Common myeloid progenitor, CD34-positive (primary cell): ENCODE measurements at regions not wholly inside any gene's neighbourhood (a gene's known extent, or its start where the extent isn't known, plus 50 kb on each side); places are given as distances from the start of the nearest gene placed in this dataset.

Source experiments
- CTCF ChIA-PET: fragments of 350-600 bp; sonication (Branson Sonifier 250); formaldehyde crosslinking; loops from one replicate; lab custom pipeline; 2021; ENCODE audit warnings: antibody characterized with exemption; lab: Charles Lee
- POLR2A ChIA-PET: fragments of 350-600 bp; sonication (Branson Sonifier 250); formaldehyde crosslinking; loops from one replicate; lab custom pipeline; 2021; ENCODE audit warnings: antibody characterized with exemption; lab: Charles Lee
- DNase-seq, 3 donors: peaks; one replicate each; pipeline versions ENCODE4 v3.0.0 to v3.0.0-alpha.2; 2013
- H3K27ac ChIP-seq, 2 experiments: 1 replicate in 1 of 2; 2 replicates in 1 of 2; pipeline ENCODE4 v1.7.0; 2013; ENCODE audit warnings: inconsistent platforms in 2 of 2, low read length in 2 of 2, mild to moderate bottlenecking in 2 of 2, low read depth in 1 of 2, moderate library complexity in 1 of 2; ENCODE audit not compliant: severe bottlenecking in 2 of 2, insufficient read depth in 1 of 2, poor library complexity in 1 of 2
- H3K27me3 ChIP-seq, 5 experiments: replicated peaks in 2 of 5; 1 replicate in 3 of 5; 2 replicates in 2 of 5; pipeline versions ENCODE4 v1.6.1 to v1.7.0; 2013; ENCODE audit warnings: low read length in 4 of 5, mild to moderate bottlenecking in 2 of 5, moderate library complexity in 2 of 5, inconsistent platforms in 1 of 5; ENCODE audit not compliant: insufficient read depth in 5 of 5, control insufficient read depth in 4 of 5
- H3K36me3 ChIP-seq, 4 experiments: 1 replicate in 2 of 4; 2 replicates in 2 of 4; pipeline versions ENCODE4 v1.6.1 to v1.7.0; 2013; ENCODE audit warnings: low read length in 3 of 4, control low read depth in 1 of 4, mild to moderate bottlenecking in 1 of 4; ENCODE audit not compliant: control insufficient read depth in 4 of 4, insufficient read depth in 4 of 4
- H3K4me1 ChIP-seq, 4 experiments: 1 replicate in 3 of 4; 2 replicates in 1 of 4; pipeline versions ENCODE4 v1.6.1 to v1.7.1; 2013; ENCODE audit warnings: low read length in 3 of 4, mild to moderate bottlenecking in 3 of 4, control low read depth in 1 of 4, inconsistent platforms in 1 of 4, moderate library complexity in 1 of 4; ENCODE audit not compliant: control insufficient read depth in 4 of 4, insufficient read depth in 4 of 4; ENCODE audit errors: control extremely low read depth in 1 of 4
- H3K4me3 ChIP-seq, 7 experiments: 1 replicate in 4 of 7; 2 replicates in 3 of 7; pipeline versions ENCODE4 v1.5.1 to v1.7.0; 2013; ENCODE audit warnings: mild to moderate bottlenecking in 7 of 7, low read length in 6 of 7, moderate library complexity in 6 of 7, inconsistent platforms in 2 of 7, low read depth in 2 of 7, control low read depth in 1 of 7; ENCODE audit not compliant: insufficient read depth in 4 of 7, control insufficient read depth in 1 of 7; ENCODE audit errors: extremely low read depth in 1 of 7
- H3K9me3 ChIP-seq, 5 experiments: 1 replicate in 4 of 5; 2 replicates in 1 of 5; pipeline versions ENCODE4 v1.6.1 to v1.7.1; 2013; ENCODE audit warnings: low read length in 4 of 5, mild to moderate bottlenecking in 2 of 5, inconsistent platforms in 1 of 5, low read depth in 1 of 5, moderate library complexity in 1 of 5; ENCODE audit not compliant: control insufficient read depth in 4 of 5, insufficient read depth in 2 of 5; ENCODE audit errors: control extremely low read depth in 1 of 5
- WGBS: methylation state at CpG from one replicate; pipeline ENCODE4 v1.1.5; 2013; ENCODE audit not compliant: insufficient coverage; 5-methylcytosine and 5-hydroxymethylcytosine counted together

DNA sequence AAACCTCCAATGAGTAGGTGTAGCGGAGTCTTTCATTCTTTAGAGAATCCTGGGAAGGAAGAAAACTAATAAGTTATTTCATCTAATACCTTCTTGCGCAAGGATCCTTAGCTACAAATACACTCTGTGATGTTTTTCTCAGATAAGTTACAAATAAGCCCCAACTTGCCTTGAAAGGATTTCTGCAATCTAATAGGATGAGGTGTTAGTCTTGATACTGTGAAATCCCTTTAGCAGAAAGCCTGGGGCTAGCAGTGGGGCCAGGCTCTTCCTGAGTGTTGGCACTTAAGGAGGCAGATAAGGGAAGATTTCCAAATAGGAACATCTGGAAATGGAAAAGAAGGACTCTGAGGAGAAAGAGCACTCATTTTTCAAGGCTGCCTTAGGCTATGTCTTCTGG is 168.0 kb upstream of the DAB1 start:
- Histone ChIP-seq H3K4me3 (no peak overlapping the region), H3K36me3 (no peaks in the 10 kb centered on the region), H3K27me3 (no peaks in the 10 kb centered on the region), H3K4me1 (no peaks in the 10 kb centered on the region), H3K9me3 (no peaks in the 10 kb centered on the region), H3K27ac (no peak overlapping the region)
- CTCF ChIA-PET = no interaction called here
- 100% methylated on average over 1 of the region's 2 CpGs for WGBS
- no peak for DNase-seq
- POLR2A ChIA-PET = no interaction called here

- DNase-seq = no peak
- no peaks in the 10 kb centered on the region for H3K27me3 ChIP-seq
- no peak overlapping the region for H3K27ac ChIP-seq
- ChIA-PET POLR2A (no interaction called here), CTCF (no interaction called here)
- 98% methylated on average over 5 of the region's 5 CpGs for WGBS
- H3K36me3 ChIP-seq = no peaks in the 10 kb centered on the region
- H3K9me3 ChIP-seq = no peaks in the 10 kb centered on the region
- no peaks in the 10 kb centered on the region for H3K4me1 ChIP-seq
- no peak overlapping the region for H3K4me3 ChIP-seq
Observed at GRCh38 chr1:57590978-57591377, 167.1 kb upstream of the DAB1 start.

- DNase-seq = no peak
- H3K36me3 ChIP-seq = no peaks in the 10 kb centered on the region
- CTCF ChIA-PET = no interaction called here
- H3K27me3 ChIP-seq = no peaks in the 10 kb centered on the region
- no peak overlapping the region for H3K4me3 ChIP-seq
- POLR2A ChIA-PET = no interaction called here
- H3K4me1 ChIP-seq = no peaks in the 10 kb centered on the region
- peaks cover 0 to 3% (median 0%) of the 10 kb centered on the region in 5 experiments for H3K9me3 ChIP-seq
- H3K27ac ChIP-seq = no peak overlapping the region
Observed at GRCh38 chr1:57586842-57587241, 163.0 kb upstream of the DAB1 start.

DNA sequence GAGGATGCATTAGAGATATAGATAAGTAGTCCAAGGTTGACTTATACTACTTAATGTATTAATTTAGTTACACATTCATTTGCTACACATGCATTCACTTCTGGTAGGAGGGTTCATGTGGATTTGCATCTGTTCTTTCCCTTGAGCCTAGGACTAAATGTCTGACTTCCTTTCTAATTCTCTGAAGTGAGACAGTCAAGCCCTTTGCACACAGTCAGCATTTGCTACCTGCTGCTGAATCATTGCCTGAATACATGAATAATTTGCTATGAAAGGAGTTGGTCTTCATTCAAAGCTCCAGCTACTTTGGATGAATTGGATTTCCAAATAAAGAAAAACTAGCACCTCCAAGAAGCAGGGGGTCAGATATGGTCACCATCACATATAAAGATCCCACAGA is 154.8 kb upstream of the DAB1 start:
- H3K9me3 ChIP-seq = peaks cover 0 to 2% (median 0%) of the 10 kb centered on the region in 5 experiments
- no peaks in the 10 kb centered on the region for H3K4me1 ChIP-seq
- H3K4me3 ChIP-seq = no peak overlapping the region
- H3K27ac ChIP-seq = no peak overlapping the region
- CTCF ChIA-PET = no interaction called here
- H3K36me3 ChIP-seq = no peaks in the 10 kb centered on the region
- H3K27me3 ChIP-seq = no peaks in the 10 kb centered on the region
- no peak for DNase-seq
- POLR2A ChIA-PET = no interaction called here

GRCh38 chr1:57578099-57578498 is 154.2 kb upstream of the DAB1 start:
- no peak for DNase-seq
- no peaks in the 10 kb centered on the region for H3K9me3 ChIP-seq
- H3K4me1 ChIP-seq = no peaks in the 10 kb centered on the region
- no peaks in the 10 kb centered on the region for H3K27me3 ChIP-seq
- 90% methylated on average over 2 of the region's 2 CpGs for whole genome bisulfite sequencing
- CTCF ChIA-PET = no interaction called here
- H3K36me3 ChIP-seq = no peaks in the 10 kb centered on the region
- POLR2A ChIA-PET = no interaction called here
- no peak overlapping the region for H3K27ac ChIP-seq
- H3K4me3 ChIP-seq = no peak overlapping the region

DNA sequence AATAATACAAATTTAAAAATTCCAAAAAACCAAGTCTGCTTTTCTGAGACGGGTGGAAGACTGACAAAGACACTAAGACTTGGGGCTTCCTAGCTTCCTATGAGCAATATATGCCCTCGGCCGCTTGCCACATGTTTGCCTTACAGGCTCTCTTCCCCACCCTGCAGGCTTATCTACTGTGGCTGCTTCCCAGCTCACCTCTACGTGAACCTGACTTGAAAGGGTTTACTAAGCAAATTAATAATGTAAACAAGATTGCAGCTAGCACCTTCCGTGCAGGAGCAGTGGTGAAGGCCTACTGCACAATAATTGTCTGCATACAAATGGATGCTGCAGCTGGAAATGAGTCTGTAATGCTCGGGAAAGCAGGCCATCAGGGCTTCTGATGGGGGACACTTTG is 152.9 kb upstream of the DAB1 start:
- no peaks in the 10 kb centered on the region for H3K27me3 ChIP-seq
- H3K9me3 ChIP-seq = no peaks in the 10 kb centered on the region
- H3K36me3 ChIP-seq = no peaks in the 10 kb centered on the region
- H3K4me3 ChIP-seq = no peak overlapping the region
- ChIA-PET CTCF (no interaction called here), POLR2A (no interaction called here)
- no peak for DNase-seq
- H3K27ac ChIP-seq = no peak overlapping the region
- H3K4me1 ChIP-seq = no peaks in the 10 kb centered on the region
- 98% methylated on average over 6 of the region's 6 CpGs for WGBS

- H3K27me3 ChIP-seq = no peaks in the 10 kb centered on the region
- ChIA-PET CTCF (no interaction called here), POLR2A (no interaction called here)
- no peak overlapping the region for H3K27ac ChIP-seq
- H3K9me3 ChIP-seq = peaks cover 0 to 3% (median 0%) of the 10 kb centered on the region in 5 experiments
- no peak overlapping the region for H3K4me3 ChIP-seq
- H3K4me1 ChIP-seq = no peaks in the 10 kb centered on the region
- WGBS = 96% methylated on average over 3 of the region's 4 CpGs
- no peak for DNase-seq
- no peaks in the 10 kb centered on the region for H3K36me3 ChIP-seq
Observed at GRCh38 chr1:57572016-57572415, 148.2 kb upstream of the DAB1 start.
